ENCODE measurements at regions not wholly inside any gene's neighbourhood (a gene's known extent, or its start where the extent isn't known, plus 50 kb on each side); places are given as distances from the start of the nearest gene placed in this dataset.

DNA sequence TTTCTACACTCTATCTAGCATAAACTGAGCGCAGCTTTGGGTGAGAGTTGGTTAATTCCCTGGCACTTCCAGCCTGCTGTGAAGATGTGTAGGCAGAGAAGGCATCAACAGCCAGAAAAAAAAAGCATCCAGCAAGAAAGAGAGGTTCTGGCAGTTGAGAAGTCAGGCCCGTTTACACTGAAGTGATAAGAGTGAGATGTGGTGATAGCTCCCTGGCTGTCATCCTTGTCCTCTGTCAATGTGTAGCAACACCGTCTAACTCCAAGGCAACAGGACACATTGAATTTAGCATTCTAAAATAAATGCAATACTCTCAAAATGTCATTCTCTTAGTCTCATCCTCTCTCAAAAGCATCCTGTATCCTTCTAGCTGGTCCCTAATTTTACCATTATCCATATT is 193.6 kb upstream of the BTBD3 start:
- TF ChIP-seq, protein P1, sequence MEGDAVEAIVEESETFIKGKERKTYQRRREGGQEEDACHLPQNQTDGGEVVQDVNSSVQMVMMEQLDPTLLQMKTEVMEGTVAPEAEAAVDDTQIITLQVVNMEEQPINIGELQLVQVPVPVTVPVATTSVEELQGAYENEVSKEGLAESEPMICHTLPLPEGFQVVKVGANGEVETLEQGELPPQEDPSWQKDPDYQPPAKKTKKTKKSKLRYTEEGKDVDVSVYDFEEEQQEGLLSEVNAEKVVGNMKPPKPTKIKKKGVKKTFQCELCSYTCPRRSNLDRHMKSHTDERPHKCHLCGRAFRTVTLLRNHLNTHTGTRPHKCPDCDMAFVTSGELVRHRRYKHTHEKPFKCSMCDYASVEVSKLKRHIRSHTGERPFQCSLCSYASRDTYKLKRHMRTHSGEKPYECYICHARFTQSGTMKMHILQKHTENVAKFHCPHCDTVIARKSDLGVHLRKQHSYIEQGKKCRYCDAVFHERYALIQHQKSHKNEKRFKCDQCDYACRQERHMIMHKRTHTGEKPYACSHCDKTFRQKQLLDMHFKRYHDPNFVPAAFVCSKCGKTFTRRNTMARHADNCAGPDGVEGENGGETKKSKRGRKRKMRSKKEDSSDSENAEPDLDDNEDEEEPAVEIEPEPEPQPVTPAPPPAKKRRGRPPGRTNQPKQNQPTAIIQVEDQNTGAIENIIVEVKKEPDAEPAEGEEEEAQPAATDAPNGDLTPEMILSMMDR (IDR thresholded peaks at IDR 0.05; ENCODE audit: low read length, missing control alignments), result no peak
- H3K4me3 ChIP-seq (replicated peaks; ENCODE audit: low read depth, low read length), result no peak overlapping the region
- DNase-seq (ENCODE audit: low read depth), result no peak

DNA sequence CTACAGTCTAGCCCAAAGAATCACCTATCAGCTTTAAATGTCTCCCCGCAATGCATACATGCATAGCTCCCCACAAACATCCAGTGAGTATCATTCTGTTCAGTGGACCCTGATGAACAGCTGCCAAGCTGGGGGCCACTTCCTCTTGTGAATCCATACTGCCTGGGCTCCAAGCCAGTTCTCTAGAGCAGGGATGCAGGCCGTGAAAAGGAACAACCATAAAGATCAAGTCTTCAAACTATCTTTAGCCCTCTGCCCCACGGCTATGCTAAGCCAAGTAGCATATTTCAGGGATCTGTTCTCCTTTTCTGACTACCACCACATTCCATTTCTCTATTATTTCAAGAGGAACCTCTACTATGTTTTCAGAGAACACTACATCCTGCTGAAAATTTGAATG is 191.7 kb upstream of the BTBD3 start:
- TF ChIP-seq, protein P1 (IDR thresholded peaks at IDR 0.05; ENCODE audit: low read length, missing control alignments), result no peak
- DNase-seq (ENCODE audit: low read depth), result no peak
- no peak overlapping the region for H3K4me3 ChIP-seq (replicated peaks; ENCODE audit: low read depth, low read length)

DNA sequence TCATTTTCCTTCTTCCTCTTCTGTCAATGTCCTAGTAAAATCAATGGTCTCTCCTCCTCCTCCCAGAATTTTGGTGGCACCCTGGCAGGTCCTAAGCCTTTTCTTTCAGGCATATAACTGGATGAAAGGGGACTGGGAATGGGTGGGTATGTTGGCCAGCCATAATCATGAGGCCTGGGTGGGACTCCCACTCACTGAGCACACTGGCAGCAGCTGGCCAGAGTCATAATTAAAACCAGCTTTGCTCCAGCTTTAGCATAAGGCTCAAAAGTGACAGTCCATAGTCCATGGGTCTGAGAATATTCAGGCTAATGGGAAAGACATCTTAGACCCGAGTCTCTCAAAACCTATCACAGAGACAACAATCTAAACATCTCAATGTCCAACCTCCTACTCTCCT is 190.0 kb upstream of the BTBD3 start:
- DNase-seq (ENCODE audit: low read depth), result no peak
- TF ChIP-seq, protein P1 (IDR thresholded peaks at IDR 0.05; ENCODE audit: low read length, missing control alignments), result no peak
- no peak overlapping the region for H3K4me3 ChIP-seq (replicated peaks; ENCODE audit: low read depth, low read length)

DNA sequence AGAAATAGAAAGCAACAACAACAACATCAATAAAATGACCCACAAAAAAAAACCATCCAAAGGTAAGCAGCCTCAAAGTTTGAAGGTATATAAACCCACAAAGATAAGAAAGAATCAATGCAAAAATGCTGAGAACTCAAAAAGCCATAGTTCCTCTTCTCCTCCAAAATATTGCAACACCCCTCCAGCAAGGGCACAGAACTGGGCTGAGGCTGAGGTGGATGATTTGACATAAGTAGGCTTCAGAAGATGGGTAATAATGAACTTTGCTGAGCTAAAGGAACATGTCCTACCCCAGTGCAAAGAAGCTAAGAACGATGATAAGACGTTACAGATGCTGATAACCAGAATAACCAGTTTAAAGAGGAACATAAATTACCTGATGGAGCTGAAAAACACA is 188.8 kb upstream of the BTBD3 start:
- DNase-seq (ENCODE audit: low read depth), result no peak
- no peak overlapping the region for H3K4me3 ChIP-seq (replicated peaks; ENCODE audit: low read depth, low read length)
- TF ChIP-seq, protein P1 (IDR thresholded peaks at IDR 0.05; ENCODE audit: low read length, missing control alignments), result no peak

DNA sequence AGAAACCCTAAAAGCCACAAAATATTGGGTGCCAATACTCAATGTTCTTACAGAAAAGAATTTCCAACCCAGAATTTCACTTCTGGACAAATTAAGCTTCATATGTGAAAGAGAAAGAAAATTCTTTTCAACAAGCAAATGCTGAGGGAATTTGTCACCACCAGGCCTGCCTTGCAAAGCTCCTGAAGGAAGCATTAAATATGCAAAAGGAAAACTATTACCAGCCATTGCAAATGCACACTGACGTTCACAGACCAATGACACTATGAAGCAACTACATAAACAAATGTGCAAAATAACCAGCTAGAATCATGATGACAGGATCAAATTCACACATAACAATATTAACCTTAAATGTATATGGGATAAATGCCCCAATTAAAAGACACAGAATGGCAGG is 187.9 kb upstream of the BTBD3 start:
- TF ChIP-seq, protein P1 (IDR thresholded peaks at IDR 0.05; ENCODE audit: low read length, missing control alignments), result no peak
- no peak overlapping the region for H3K4me3 ChIP-seq (replicated peaks; ENCODE audit: low read depth, low read length)
- no peak for DNase-seq (ENCODE audit: low read depth)

DNA sequence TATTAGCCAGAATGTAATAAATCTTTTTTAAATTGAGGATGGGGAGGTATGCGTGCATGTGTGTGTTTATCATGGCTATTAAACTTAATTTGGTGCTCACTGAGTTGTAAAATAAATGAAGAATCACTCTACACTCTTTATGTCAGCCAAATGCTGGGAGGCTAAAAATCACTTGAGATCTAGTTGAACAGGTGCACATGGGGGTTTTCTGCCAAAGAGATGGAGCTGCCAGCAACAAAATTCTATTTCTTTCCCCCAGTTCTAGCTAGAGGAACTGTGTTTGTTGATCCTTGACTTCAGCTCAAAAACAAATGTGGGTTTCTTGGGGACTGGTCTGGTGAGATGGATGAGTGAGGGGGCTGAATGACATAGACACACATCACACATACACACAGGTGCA is 183.3 kb upstream of the BTBD3 start:
- no peak overlapping the region for H3K4me3 ChIP-seq (replicated peaks; ENCODE audit: low read depth, low read length)
- TF ChIP-seq, protein P1 (IDR thresholded peaks at IDR 0.05; ENCODE audit: low read length, missing control alignments), result no peak
- DNase-seq (ENCODE audit: low read depth), result no peak

DNA sequence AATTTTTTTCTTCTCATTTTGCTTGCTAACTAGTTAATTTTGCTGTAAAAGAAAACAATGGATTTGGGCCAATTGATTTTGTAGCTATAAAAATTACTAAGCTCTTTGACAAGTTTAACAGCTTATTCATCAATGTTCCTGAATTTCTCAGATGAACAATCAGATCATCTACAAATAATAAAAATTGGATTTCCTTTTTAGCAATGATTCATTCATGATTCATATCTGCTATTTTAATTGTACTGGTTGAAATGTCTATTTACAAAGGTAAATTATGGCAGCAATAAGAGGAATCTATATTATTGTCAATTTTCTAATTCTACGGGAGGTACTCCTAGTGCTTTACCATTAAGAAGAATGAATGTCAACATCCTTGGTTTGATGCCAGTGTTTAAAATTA is 178.8 kb upstream of the BTBD3 start:
- DNase-seq (ENCODE audit: low read depth), result no peak
- H3K4me3 ChIP-seq (replicated peaks; ENCODE audit: low read depth, low read length), result no peak overlapping the region
- TF ChIP-seq, protein P1 (IDR thresholded peaks at IDR 0.05; ENCODE audit: low read length, missing control alignments), result no peak

Measured in fibroblast of pulmonary artery (primary cell).